Left colon (tissue), 2 donors: ENCODE measurements at regions not wholly inside any gene's neighbourhood (a gene's known extent, or its start where the extent isn't known, plus 50 kb on each side); places are given as distances from the start of the nearest gene placed in this dataset.

Source experiments
- ATAC-seq: fragments of 200-7000 bp; cut with Tn5 transposase; one replicate; pipeline ENCODE4 v1.9.1; 2020; ENCODE audit warnings: mild to moderate bottlenecking, moderate library complexity
- DNase-seq, 2 donors: peaks; one replicate each; pipeline ENCODE4 v3.0.0-alpha.2; 2020
- intact Hi-C, 2 donors: fragments of 100-400 bp; cut with DNase I in 1 of 2; cut with micrococcal nuclease in 1 of 2; formaldehyde crosslinking; loops; one replicate each; pipeline versions ENCODE4 v1.11.2 to v1.14.0; 2022; cut with DNase I, micrococcal nuclease
- donor health status: DM: no; HTN: no; CAD: no.
- donor health status: DM: yes; HTN: yes; CAD: no.

DNA sequence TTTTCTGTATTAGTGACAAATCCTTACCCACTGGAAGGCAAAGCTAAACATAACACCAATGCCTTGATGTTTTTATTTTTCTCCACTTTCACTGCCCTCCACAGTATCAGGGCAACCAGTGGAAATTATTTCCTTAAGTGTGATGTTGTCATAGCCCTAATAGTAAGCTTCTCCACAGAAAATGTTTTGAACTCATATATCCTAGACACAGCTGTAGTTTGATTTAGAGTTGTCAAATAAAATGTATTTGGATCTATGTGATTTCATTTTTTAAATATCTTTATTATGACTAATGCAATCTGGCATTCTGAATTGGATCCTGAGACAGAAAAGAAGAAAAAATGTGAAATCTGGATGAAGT is 70.9 kb upstream of the UFL1 start:
- ATAC-seq: no peak
- no peak for DNase-seq
- intact Hi-C loops: no loop called here

DNA sequence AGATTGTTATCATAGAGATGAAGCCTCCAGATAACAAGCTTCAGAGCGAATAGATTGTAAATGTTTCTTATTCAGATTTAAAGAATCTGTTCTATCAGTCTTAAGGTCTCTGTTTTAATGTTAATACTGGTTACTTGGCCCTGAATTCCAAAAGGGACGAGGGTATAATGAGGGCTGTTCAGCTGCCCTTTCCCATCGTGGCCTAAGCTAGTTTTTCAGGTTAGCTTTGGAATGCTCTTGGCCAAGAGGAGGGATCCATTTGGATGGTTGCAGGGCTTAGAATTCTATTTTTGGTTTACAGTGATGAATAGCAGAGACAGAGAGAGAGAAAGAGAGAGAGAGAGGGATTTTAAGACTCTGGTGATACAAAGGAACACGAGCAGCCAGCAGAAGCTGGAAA is 62.8 kb upstream of the UFL1 start:
- ATAC-seq: no peak
- intact Hi-C loops: no loop called here
- DNase-seq: no peak

DNA sequence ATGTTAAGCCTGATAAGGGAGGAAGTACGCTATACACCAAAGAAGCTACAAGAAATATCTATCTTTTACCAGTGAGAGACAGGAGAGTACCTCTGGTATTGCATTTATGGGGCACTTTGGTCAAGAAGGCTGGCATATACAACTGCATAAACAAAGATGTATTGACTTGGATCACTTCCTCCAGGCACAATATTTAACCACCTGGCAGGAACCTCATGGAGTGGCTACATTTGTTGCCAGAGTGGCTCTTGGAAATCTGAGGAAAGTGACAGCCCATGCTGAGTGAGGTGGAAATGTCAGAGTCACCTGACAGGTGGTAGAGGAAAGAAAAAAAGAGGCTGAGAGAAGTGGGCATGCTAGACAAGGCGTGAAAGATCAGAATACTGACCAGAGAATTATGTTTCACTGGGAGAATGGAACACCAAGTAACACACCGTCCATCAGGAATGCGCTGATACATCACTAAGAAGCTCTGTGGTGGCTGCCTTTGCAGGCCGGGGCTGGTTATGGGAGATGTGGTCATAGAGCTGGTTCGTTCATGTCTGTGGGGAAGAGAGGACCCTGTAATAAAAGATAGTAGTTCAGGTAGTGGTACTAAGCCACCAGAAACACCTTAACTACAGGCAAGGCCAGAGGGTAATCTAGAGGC is 61.4 kb upstream of the UFL1 start:
- intact Hi-C loops: no loop called here
- ATAC-seq (no peak), DNase-seq (no peak)

DNA sequence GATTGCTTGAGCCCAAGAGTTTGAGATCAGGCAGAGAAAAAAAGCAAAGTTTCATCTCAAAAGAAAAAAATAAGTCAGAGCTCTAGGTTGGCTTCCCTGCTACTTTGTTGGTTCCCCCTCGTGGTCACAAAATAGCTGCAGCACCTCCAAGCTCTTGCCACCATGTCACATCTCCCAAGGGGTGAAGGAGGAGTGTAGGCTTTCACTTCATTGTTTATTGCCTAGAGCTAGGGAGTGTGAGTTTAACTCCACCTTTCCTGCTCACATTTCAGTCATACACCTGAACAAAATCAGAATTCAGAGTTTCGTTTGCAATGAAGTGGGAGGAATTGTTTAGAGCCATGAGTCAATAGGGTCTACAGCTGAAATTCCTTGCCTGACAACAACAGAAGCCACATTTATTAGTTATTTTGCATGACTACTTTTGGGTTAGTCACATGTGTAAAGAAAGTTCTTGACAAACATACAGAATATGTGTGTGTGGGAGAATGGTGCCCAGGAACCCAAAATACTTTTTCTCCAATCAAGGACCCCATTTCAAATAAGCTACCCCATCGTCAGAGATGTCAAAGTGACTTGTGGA is 56.2 kb upstream of the UFL1 start:
- ATAC-seq (no peak), DNase-seq (no peak)
- intact Hi-C loops: no loop called here

DNA sequence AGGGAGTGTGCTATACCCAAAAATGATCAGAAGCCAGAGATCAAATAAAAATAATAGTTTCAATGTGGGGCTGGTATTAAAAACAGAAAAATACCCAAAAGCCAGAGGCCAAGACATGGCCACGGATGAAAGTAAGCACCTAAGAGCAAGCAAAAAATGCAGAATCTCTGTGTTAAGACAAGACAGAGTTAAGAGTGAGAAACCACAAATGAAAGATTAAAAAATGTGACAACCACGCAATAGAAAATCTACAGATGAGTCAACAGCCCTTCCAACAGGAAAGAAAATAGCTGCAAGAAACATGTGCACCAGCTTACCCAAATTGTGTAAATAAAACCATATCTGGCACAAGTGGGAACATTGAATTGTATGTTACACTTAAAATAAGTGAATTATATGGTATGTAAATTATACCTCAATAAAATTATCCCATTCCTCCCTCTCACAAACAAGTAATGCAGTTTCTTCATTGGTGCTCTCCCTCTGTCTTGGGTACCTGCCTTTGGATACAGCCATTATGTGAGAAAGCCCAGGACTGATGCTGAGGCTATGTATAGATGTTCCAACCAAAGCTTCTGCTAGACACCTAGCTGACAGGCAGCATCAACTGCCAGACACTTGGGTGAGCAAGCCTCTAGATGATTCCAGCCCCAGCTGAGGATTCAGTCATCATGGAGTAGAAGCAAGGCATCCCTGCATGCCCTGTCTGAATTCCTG is 55.3 kb upstream of the UFL1 start:
- DNase-seq (no peak), ATAC-seq (no peak)
- intact Hi-C loops: no loop called here

DNA sequence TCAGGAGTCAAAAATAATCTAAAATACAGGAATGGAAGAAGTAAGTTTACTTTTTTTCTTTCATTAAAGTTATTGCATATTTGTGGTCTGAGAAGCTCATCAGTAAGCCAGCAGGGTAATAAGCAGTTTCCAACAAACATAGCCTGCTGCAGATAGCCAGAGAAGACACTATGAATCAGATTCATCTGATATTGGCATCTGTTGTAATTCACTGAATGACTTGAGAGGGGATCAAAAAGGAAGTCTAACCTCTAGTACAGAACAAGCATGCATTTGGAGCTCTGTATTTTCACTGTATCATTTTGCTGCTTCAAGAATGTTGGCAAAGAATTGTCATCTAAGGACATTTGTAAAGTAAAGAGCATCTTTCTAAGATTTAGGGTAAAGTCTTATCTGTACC is 53.8 kb upstream of the UFL1 start:
- ATAC-seq: no peak
- no peak for DNase-seq
- intact Hi-C loops: no loop called here

DNA sequence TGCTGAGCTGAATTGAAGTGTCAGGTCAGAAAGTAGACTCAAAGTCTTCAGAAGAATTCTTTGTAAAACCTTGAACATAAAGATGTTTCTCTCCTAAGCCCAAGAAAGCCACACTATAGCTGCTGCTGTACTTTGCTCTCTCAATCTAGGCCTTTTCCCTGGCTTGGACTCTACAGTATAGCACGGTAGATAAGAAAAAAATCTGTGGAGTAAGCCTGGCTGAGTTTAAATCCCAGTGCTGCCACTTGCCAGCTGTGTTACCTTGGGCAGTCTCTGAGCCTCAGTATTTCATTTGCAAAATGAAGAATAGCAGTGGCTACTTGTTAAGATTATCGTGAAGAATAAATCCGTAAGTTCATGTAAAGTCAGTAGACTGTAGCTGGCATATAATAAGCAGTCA is 53.3 kb upstream of the UFL1 start:
- ATAC-seq (no peak), DNase-seq (no peak)
- intact Hi-C loops: no loop called here

DNA sequence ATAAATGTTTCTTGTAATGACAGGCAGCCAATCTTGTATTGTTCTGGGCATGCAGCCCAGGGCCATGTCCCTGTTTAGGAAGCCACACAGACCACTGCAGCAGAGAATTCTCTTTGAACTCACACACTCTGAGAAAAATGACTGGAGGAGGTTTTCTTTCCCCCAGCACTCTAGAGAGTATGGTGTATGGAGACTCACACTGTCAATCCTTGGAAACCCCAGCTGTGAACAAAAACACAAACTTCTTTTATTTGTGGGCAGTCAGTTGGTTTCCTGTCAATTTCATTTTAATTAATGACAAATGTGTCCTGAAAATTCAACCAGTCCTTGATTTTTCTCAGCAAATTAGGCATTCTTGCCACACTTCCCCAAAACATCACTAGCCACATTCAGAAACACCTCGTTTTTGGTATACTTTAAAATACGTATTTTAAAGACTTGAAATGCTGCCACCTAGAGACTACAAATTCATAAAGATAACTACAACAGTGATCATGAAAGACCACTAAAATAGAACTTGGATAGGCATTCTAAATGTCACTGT is 52.9 kb upstream of the UFL1 start:
- DNase-seq (no peak), ATAC-seq (no peak)
- intact Hi-C loops: no loop called here

DNA sequence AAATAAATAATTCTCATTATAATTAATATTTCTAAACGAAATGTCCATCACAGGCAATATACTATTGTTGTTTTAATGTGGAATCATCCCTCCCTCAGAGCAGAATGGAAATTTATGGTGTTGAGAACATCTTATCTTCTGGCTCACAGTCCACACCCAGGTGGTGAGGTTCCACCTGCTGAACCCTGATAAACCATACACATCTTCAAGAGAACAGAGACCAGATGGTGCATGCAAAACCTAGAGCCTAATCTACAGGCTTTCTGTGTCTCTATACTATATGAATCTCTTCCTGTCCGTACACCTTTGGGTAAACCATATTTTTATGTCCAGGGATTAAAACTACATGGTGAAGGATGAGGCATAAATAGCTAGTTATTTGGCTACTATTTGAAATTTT is 52.3 kb upstream of the UFL1 start:
- ATAC-seq (no peak), DNase-seq (no peak)
- intact Hi-C loops: no loop called here

DNA sequence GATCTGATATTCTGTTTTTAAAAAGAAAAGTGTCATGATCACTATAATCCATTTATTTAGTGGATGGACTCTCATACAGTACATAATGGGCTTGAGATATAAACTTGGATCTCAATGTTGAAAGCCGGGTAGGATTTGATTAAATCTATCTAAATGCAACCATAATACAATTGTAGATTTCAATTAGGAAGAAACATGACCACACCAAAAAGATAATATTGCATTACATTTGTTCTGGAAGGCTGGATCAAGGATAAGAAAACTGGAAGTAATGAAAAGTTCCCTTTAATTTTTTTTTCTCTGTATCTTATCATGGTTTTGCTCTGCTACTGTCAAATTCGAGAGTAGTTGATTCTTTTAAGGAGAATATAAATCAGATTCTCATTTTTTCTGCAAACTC is 51.3 kb upstream of the UFL1 start:
- DNase-seq (no peak), ATAC-seq (no peak)
- intact Hi-C loops: no loop called here
